Dedifferentiated amniotic fluid mesenchymal stem cell (primary cell): ENCODE measurements at regions not wholly inside any gene's neighbourhood (a gene's known extent, or its start where the extent isn't known, plus 50 kb on each side); places are given as distances from the start of the nearest gene placed in this dataset.
"Not testable (repeated sequence)": the region's sequence is repeated elsewhere in the genome, so short reads cannot be mapped to it uniquely, and the experiment has no call there.

Source experiments
- DNase-seq: peaks from one replicate; pipeline ENCODE4 v3.0.0-alpha.2; 2016; ENCODE audit errors: extremely low spot score

DNA sequence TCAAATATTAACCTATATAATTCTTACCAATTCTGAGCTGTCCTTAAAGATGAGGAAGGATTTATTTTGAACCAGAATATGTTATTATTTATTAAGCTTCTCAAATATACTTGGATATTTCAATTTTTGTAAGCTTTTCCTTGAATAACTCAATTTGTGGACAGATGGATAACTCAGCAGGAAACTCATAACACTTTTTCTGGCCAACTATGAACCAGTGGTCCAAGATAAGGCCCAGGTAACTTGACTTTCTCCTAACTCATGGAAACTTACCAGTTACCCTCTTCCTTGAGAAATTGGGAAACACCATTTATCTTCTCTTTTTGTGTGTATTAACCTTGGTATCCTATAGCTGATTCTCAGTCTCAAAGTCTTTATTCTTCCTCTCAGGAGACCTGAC lies 427.5 kb upstream of the SYNCRIP start:
- no peak for DNase-seq

DNA sequence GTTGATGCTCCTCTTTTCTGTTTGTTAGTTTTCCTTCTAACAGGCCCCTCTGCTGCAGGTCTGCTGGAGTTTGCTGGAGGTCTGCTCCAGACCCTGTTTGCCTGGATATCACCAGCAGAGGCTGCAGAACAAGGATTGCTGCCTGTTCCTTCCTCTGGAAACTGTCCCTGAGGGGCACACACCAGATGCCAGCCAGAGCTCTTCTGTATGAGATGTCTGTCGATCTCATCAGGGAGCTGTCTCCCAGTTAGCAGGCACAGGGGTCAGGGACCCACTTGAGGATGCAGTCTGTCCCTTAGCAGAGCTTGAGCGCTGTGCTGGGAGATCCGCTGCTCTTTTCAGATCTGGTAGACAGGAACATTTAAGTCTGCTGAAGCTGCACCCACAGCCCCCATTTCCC lies 422.3 kb upstream of the SYNCRIP start:
- DNase-seq, result not testable (repeated sequence)

DNA sequence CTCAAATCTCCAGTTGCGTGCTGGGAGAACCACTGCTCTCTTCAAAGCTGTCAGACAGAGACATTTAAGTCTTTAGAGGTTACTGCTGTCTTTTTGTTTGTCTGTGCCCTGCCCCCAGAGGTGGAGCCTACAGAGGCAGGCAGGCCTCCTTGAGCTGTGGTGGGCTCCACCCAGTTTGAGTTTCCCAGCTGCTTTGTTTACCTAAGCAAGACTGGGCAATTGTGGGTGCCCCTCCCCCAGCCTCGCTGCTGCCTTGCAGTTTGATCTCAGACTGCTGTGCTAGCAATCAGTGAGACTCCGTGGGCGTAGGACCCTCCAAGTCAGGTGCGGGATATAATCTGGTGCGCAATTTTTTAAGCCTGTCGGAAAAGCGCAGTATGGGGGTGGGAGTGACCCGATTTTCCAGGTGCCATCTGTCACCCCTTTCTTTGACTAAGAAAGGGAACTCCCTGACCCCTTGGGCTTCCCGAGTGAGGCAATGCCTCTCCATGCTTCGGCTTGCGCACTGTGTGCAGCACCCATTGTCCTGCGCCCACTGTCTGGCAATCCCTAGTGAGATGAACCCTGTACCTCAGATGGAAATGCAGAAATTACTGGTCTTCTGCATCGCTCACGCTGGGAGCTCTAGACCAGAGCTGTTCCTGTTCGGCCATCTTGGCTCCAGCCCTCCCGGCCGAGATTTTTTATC lies 414.8 kb upstream of the SYNCRIP start:
- not testable (repeated sequence) for DNase-seq

DNA sequence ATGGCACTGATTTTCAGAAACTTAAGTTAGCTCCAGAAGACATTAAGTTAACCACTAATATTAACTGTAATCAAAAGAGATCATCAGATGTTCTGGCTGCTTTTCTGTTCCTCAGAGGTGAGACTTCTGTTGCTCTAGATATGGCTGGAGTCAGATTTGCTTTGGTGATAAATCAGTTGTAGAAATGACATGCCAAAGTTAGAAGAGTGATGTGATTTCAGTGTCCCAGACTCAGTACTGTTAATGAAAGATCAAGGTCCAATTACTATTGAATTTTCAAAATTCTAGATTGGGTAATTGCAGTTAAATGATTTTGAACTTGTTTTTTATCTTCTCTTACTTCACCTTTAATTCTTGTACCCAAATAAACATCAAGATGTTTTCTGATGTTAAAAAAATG lies 402.4 kb upstream of the SYNCRIP start:
- peak; percentile 12 for DNase-seq

DNA sequence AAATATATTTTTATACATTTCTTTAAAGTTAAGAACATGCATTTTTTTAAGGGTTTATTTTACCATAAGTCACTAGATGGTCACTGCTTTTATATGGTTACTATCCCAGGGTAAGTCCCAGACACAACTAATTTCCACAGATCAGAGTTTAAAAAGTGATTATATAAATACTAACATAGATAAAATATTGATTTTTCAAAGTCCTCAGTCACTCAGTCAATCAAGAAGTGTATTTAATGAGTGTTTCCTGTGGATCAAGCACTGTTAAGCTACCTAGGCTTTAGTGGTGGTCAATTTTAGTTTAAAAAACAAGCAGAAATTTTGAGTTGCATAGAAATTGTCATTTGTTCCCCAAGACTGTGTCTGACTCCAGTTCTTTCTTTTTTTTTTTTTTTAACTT lies 399.5 kb upstream of the SYNCRIP start:
- peak; percentile 9 for DNase-seq

DNA sequence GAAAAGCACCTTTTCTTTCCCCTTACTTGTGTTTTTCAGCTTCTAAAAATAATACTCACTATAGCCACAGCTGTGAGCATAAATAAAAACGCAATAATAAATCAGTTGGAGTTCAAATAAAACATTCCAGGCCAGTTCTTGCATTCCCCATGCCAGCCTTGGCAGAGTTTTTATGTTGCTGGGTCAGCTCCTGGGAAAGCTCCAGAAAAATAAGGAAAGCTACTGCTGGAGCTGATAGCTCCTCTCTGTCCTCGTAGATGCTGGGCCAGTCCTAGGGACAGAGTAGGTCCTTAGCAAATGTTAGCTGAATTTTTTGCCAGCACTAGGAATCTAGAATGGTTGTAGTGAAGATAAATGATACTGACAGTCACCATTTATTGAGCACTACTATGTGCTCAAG lies 389.0 kb upstream of the SYNCRIP start:
- DNase-seq, result no peak

DNA sequence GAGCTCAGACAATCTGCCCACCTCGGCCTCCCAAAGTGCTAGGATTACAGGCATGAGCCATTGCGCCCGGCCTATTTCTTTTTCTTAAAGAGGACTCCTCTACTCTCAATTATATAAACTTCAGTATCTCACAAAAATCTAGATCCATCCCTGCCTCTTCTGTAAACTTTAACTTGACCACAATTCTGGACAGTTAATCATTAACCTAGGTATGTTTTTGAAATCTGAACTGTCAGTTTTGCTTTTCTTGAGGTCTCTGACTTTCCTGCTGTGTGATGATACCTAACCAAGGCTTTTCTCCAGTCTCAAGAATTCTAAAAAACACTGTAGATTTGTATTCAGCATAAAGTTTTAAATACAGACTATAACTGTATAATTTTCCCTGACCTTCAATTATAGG lies 388.2 kb upstream of the SYNCRIP start:
- no peak for DNase-seq

DNA sequence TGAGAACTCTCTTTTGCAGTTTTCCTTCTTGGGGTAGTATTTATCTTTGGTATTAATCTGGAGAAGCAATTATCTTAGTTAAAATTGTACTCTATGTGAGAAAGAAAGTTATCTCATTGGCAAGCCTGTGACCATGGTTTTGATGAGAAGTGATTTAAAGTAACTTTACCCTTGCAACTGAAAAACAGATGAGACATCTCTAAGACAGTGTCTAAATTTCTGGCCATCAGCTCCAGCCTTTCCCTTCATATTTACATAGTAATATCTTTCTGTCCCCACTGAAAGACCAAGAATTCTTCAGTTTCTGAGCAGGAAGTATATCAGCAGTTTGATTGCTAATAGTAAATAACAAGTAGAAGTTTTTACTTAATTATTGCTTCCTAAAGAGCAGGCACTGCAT lies 386.1 kb upstream of the SYNCRIP start:
- no peak for DNase-seq

DNA sequence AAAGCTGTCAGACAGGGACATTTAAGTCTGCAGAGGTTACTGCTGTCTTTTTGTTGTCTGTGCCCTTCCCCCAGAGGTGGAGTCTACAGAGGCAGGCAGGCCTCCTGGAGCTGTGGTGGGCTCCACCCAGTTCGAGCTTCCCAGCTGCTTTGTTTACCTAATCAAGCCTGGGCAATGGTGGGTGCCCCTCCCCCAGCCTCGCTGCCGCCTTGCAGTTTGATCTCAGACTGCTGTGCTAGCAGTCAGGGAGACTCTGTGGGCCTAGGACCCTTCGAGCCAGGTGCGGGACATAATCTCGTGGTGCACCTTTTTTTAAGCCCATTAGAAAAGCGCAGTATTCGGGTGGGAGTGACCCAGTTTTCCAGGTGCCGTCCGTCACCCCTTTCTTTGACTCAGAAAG lies 384.2 kb upstream of the SYNCRIP start:
- not testable (repeated sequence) for DNase-seq

DNA sequence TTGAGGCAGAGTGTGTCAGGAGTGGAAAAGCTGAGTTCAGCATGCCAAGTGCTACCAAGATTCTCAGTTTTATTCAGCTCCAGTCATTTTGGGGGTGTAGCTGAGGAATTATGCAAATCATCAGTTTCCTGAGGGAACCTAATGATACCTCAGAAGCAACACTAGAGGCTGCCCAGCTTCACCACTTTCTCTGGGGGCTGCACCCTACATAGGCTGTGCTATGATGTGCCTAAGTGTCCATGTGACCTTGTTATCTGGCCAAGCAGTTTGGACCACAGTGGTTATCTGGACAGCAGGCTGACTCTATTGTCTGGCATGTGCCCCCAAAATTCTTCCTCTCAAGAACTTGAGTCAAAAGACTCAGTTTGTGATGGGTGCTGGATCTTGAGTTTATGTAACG lies 374.6 kb upstream of the SYNCRIP start:
- peak; percentile 12 for DNase-seq

DNA sequence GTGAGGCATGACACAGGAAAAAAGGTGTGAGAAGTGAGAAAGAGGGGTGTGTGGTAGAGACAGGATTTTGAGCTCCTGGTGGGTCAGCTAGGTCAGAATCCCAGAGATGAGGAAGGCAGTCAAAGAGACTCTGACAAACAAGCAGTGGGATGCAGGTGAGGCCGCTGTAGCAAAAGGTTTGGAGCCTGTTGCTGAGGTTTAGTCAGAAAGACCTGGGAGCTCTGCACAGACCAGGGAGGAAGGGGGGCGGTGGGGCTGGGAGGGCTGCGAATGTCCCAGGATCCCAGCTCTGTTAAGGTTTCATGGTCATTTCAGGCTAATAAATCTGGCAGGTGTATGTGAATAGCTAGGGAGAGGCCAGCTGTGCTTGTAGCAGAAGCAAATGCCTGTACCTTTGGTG lies 373.9 kb upstream of the SYNCRIP start:
- DNase-seq, result no peak

DNA sequence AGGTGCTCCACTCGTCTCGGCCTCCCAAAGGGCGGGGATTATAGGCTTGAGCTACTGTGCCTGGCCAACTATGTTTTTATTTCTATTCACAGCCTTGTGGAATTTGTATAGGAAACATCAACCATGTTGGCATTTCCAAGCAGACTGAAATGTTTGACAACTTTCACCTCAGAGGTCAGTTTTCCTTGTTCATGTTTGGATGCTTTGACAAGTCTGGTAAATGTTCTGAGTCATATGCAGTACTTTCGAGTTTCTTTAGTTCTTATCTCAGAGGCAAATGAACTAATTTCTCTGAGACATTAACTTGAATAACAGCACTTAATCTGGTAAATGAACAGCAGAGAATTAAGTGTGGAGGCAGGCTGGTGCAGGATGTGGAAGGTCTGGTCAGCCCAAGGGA lies 373.4 kb upstream of the SYNCRIP start:
- DNase-seq, result no peak

DNA sequence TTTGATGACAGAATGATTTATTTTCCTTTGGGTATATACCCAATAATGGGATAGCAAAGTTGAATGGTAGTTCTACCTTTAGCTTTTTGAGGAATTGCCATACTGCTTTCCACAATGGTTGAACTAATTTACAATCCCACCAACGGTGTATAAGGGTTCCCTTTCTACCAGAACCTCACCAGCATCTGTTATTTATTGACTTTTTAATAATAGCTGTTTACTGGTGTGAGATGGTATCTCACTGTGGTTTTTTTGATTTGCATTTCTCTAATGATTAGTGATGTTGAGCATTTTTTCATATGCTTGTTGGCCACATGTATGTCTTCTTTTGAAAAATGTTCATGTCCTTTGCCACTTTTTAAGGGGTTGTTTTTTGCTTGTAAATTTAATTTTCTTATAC lies 370.3 kb upstream of the SYNCRIP start:
- DNase-seq, result not testable (repeated sequence)

DNA sequence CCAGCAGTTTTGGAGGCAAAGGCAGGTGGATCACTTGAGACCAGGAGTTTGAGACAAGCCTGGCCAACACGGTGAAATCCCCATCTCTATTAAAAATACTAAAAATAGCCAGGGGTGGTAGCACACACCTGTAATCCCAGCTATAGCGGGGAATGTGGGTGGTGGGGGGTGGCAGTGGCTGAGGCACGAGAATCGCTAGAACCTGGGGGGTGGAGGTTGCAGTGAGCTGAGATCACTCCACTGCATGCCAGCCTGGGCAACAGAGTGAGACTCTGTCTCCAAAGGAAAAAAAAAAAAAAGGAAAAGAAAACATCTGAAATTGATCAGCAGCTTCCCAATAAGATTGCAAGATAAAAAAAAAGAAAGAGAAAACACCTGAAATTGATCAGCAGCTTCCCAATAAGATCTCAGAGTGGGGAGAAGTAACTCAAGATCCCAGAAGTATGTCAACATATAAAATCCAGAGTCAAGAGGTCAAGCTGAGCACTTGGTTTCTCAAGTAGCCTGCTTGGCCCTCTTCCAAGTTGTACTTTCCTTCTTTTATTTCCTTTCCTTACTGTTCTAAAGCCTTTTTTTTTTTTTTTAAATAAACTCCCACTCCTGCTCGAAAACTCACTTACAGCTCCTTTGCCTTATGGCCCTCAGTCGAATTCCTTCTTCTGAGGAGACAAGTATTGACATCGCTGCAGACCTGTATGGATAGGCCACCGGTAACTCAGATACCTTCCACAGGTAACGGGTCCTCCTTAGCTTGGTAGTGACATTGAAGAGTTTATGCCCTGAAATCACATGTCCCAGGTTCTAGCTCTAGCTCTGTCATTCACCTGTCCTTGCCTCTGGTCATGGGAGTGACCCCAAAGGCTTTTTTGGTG lies 368.5 kb upstream of the SYNCRIP start:
- DNase-seq, result no peak

DNA sequence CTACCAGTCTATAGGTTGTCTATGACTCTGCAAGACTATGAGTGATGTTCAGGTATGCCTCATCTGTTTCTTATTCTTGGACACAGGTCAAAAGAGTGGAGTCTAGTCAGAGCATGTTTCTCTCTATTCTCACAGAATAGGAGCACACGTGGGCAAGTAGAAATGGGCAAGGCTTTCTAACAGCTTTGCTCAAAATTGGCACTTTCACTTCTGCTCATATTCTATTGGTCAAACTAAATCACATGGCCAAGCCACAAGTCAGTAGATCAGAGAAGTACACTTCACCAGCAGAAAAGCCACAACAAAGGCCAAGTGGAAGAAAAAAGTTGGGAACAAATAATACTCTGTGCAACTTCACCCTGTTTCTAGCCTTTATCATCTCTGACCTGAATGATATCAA lies 354.5 kb upstream of the SYNCRIP start:
- DNase-seq, result no peak

DNA sequence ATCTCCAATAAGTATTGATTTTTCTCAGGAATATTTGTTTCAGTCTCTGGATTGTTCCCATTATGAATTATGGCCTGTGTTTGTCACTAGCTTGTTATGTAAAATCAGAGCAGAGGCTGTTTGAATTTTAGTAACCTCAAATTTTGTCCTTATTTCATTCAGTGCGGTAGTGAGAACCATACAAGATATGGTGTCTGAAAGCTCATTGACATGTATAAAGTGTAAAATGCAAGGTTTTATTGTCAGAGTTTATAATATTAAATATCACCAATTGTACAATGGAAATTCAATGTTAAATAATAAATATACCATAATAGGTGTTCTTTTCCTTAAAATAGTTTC lies 353.3 kb upstream of the SYNCRIP start:
- no peak for DNase-seq

DNA sequence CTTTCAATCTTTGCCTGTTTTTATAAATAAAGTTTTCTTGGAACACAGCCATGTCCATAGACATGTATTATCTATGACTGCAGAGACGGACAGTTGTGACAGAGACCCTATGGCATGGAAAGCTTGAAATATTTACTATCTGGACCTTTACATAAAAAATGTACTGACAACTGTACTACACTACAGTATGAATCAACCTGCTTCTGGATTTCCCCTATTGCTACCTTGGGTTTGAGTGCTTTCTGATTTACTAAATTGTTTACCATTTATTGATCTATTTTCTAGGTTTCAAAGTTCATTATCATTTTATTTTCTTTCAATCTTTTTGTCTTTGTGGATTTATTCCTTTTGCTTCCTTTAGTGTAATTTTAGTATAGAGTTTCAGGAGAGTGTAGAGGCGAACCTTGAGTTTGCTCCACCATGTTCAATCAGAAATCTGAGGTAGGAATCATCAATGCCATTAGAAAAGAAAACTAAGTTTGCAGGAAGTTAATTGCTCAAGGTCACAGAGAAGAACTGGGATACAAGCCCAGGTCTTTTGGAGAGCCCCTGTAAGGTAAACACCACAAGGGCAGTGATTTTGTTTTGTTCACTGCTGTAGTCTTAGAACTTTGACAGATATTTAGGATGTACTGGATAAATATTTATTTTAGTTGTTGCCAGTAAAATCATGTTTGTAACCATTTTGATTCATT lies 352.8 kb upstream of the SYNCRIP start:
- DNase-seq, result no peak

DNA sequence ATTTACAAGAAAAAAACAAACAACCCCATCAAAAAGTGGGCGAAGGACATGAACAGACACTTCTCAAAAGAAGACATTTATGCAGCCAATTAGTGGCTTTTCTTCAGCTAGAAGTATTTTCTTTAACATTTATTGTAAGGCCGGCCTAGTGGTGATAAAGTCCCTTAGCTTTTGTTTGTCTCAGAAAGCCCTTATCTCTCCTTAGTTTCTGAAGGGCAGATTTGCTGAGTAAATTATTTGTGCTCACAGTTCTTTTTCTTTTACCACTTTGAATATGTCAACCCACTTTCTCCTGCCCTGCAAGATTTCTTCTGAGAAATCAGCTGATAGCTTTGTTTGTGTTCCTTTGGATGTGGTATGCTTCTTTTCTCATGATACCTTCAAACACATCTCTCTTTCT lies 344.0 kb upstream of the SYNCRIP start:
- DNase-seq, result no peak

DNA sequence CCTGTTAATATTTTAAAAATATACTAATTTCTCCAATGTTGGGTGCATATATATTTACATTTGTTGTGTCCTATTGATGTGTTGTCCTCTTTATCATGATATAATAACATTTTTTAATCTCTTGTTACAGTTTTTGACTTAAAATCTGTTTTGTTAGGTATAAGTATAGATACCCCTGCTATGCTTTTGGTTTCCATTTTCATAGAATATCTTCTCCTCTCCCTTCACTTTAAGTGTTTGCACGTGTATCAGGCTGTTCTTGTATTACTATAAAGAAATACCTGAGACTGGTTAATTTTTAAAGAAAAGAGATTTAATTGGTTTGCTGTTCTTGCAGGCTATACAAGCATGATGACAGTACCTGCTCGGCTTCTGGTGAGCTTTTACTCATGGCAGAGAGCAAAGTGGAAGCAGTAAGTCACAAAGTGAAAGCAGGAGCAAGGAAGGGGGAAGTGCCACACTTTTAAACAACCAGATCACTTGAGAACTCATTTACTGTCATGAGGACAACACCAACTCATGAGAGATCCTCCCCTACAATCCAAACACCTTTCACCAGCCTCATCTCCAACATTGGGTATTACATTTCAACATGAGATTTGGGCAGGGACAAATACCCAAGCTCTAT lies 340.5 kb upstream of the SYNCRIP start:
- DNase-seq, result no peak

DNA sequence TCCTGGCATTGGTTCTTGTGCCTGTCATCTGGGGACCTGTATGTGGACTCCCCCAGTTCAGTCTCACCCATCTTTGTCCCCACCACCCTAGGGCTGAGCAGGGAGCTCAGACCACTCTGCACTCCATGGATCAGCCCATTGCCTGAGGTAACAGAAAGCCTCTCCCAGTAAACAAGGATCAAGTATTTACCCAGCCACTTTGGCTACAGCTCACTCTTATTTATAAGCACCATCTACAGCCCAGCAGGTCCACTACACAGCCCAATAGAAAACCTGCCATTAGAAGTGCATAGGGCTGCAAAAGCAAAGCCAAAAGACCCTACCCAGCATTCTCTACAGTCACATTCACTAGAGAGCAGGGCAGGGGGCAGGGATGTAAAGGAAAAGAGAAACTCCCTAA lies 335.0 kb upstream of the SYNCRIP start:
- DNase-seq, result no peak

DNA sequence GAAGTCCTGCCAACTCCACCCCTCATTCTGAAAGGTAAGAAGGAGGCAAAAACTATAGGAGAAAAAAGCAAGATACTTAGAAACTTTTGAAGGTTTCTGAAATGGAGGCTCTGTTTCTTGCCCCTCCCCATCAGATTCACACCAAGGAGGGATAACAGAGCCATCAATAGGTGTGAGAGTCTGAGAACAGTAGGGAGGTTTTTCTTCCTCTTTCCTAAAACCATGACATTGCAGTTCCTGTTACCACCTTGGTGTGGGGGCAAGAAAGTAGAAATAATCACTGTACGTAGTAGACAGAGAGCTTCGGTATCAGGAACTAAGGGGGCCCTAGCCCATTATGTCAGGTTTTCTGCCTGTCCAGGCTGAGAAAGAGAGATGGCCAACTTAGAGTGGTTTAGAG lies 333.3 kb upstream of the SYNCRIP start:
- no peak for DNase-seq

DNA sequence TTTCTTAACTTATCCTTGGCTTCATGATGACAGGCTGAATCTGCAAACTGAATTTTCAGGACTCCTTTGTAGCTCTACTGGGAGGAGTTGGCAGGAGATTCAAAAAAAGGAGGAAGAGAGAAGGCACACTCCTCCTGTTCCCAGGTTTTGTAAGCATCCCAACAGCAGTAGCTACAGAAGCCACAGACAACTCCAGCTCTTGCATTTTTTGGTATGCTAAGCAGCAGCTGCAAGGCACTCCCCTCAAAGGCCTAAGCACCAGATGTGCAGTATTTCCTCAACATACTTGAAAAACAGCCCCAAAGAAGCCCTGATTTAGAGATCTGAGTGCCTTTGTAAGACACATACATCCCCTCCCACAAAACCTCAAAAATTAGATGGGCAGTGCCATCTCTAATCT lies 328.6 kb upstream of the SYNCRIP start:
- no peak for DNase-seq
